ENCODE measurements at regions not wholly inside any gene's neighbourhood (a gene's known extent, or its start where the extent isn't known, plus 50 kb on each side); places are given as distances from the start of the nearest gene placed in this dataset.

- TF ChIP-seq, protein P1, sequence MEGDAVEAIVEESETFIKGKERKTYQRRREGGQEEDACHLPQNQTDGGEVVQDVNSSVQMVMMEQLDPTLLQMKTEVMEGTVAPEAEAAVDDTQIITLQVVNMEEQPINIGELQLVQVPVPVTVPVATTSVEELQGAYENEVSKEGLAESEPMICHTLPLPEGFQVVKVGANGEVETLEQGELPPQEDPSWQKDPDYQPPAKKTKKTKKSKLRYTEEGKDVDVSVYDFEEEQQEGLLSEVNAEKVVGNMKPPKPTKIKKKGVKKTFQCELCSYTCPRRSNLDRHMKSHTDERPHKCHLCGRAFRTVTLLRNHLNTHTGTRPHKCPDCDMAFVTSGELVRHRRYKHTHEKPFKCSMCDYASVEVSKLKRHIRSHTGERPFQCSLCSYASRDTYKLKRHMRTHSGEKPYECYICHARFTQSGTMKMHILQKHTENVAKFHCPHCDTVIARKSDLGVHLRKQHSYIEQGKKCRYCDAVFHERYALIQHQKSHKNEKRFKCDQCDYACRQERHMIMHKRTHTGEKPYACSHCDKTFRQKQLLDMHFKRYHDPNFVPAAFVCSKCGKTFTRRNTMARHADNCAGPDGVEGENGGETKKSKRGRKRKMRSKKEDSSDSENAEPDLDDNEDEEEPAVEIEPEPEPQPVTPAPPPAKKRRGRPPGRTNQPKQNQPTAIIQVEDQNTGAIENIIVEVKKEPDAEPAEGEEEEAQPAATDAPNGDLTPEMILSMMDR (IDR thresholded peaks at IDR 0.05) = no peak
- TF ChIP-seq POLR2AphosphoS5 (IDR thresholded peaks at IDR 0.05) (no peak), POLR2A (IDR thresholded peaks at IDR 0.05) (no peak)
These were observed 225.6 kb upstream of the IGFBP3 start for GRCh38 chr7:46146454-46147255.
